HG03571 (cell line): ENCODE measurements at regions not wholly inside any gene's neighbourhood (a gene's known extent, or its start where the extent isn't known, plus 50 kb on each side); places are given as distances from the start of the nearest gene placed in this dataset.

Experiments
- ATAC-seq: cut with Tn5 transposase; IDR thresholded peaks from one replicate; pipeline ENCODE4 v1.9.1; 2021; ENCODE audit not compliant: unreplicated experiment

DNA sequence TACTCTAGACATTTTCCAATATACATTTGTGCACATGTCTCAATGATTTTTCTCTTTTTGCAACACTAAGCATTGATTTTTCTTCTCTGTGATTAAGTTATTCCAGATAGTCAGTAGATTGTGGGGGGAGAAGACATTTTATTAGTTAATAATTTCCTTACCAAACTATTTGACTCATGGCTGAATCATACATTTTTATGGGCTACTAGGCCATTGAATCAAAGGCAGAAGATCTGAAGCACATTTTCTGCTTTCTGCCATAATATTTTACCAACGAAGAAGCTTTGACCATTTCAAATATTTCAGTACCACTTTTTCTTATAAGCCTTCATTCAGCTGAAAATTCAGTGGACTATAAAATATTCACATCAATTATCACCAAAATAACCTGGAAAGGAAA, 175.6 kb downstream of the IRX2 start:
- no peak for ATAC-seq

GRCh38 chr5:2575292-2575691, 176.2 kb downstream of the IRX2 start:
- no peak for ATAC-seq

GRCh38 chr5:2574155-2574554, 177.3 kb downstream of the IRX2 start:
- no peak for ATAC-seq

DNA sequence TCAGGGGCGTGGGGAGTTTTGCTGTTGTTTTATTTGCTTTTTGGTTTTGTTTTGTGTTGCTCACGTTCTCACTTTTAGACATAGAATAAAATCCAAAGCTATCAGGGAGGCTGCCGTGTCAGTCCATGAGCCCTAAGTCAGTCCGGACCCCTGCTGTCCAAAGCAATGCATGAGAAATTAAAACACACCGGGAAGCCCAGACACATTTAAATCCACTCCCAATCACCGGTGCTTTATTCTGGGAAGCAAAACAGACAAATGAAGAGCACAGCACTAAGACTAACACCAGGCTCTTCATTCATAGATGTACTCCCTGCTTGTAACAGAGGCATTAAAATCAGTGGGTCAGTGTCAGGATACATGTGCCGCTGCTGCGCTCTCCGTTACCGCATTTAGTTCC, 180.9 kb downstream of the IRX2 start:
- ATAC-seq = no peak

DNA sequence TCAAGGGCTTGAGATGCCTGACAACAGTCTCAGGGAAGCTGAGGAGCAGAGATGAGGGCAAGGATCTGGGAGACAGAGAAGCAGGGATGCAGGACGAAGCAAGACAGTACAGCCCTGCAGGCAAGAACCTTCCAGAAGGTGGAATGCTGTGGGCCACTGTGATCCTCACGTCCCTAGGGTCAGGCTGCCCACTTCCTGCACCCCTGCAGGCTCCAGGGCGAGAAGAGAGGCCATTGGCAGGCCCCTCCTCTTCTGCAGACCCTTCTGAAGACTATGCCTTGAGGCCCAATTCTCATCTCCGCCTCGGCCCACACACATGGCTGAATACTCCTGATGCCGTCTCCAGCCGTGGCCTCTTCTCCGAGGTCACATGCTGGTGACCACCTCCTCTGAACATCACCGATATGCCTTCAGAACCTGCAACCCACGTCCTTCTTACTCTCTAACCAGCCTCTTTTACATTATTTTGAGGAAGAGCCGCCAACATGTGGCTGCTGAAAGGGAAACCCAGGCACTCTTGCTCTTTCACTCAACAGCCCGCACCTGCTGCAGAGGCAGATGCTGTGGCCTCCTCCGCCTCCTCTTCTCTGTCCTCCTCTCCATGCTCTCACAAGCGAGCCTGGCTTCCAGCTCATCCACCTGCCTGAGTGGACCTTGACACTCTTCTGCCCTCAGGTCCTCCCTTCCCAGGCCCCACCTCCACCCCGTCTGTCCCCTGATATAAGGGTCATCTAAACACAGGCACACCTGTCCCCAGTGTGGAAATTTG, 181.5 kb downstream of the IRX2 start:
- ATAC-seq = no peak

DNA sequence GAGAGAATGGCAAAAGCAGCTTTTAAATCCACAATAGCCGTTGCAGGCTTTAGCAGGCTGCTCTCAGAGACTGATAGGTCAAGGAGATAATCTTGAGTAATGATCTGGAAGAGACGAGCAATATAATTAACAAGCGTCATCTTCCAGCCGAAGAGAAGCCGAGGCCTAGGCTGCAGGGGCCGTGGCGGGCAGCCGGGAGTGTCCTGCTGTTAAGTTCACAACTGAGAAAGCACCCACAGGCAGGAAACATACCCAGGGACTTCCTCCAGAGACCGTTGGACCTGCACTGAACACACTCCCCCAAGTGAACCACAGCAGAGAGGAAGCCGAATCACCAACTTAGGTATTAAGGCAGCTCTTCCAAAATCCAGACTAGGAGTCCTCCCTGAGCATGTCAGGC, 182.3 kb downstream of the IRX2 start:
- no peak for ATAC-seq

GRCh38 chr5:2566284-2566683, 185.2 kb downstream of the IRX2 start:
- ATAC-seq = no peak

DNA sequence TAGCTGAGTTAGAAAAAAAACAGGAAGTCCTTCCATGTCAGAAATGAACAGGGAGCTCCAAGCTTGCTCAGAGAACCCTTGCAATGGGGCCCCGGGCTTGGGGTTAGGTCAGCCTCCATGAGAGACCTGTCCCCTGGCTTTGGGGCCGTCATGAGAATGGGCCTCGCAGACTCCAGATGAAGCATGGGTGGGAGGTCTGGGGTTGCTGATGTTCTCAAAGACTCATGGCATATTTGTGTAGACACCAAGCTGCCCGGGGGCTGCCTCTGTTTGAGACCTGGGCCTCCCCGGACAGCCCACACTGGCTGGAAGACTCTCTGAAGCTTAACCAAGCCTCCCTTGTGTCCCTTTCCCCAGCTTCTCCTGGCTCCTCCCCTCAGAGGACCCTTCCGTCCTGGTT, 186.3 kb downstream of the IRX2 start:
- no peak for ATAC-seq

DNA sequence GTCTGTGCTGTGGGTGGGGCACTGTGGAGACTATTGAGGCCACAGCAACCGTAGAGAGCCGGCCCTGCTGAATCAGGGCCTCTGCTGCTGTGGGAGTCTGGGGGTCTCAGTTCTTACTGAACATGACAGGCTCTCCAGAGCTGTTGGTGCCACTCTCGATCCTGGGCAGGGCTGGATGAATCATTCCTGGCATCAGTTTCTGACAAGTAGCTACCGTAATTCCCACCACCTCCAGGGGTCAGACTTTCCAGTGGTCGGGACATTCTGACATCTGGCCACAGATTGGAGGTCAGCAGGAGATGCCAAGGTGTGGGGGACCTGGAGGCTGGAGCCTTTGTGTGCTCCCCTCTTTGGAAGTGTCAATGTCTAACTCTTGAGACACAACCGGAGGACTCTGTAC, 188.4 kb downstream of the IRX2 start:
- no peak for ATAC-seq

GRCh38 chr5:2562036-2562435, 189.4 kb downstream of the IRX2 start:
- ATAC-seq = no peak

DNA sequence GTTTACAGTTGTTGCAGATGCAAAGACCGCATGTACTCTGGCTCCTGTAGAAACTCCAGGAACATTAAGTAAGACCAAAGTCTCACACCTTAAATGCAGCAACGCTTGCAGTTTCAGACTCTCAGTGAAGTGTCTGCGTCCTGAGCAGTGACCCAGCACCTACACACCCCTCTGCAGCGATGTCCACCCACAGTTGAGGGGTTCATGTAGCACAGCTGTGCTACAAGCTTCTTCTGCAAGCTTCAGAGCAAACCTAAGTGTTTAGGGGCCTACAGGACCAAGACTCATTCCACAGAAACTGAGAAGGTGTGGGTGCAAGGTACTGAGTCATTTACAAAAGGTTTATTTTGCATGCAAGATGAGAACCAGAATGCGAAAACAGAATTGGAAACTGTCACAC, 191.0 kb downstream of the IRX2 start:
- no peak for ATAC-seq

GRCh38 chr5:2557435-2557834, 194.0 kb downstream of the IRX2 start:
- no peak for ATAC-seq

- ATAC-seq = no peak
Observed at GRCh38 chr5:2556375-2556966, 195.0 kb downstream of the IRX2 start.

DNA sequence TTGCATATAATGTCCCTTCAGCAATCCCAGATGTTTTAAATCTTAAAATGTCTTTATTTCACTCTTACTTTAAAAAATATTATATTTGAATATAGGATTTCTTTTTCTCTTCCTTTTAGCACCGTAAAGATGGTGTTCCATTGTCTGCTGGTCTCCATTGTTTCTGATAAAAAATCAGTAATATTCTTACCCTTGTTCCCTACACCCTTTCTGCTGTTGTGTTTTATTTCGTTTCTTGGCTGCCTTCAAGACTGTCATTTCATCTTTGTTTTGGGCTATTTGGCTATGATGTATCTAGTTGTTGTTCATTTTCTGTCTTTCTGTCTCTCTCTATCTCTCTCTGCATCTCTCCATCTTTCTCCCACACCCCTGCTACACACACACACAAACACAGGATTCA, 197.9 kb downstream of the IRX2 start:
- ATAC-seq = no peak

DNA sequence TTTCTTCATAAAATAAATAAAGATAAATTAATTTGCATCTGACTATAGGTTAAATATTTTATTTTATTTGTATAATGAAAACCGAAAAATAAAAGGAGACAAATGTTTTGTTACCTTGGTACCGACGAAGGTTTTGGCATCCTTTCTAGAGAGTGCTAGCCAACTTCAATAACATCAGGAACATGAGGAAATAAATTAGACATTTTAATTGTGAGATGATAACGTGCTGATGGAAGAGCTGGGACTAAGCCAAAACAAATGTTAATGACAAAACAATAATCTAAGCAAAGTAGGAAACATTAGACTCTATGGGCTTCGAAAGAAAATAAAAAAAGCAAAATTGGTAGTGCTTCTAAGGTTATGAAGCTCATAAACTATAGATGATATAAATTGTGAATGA, 201.0 kb downstream of the IRX2 start:
- no peak for ATAC-seq

GRCh38 chr5:2549900-2550299, 201.6 kb downstream of the IRX2 start:
- no peak for ATAC-seq

GRCh38 chr5:2549354-2549753, 202.1 kb downstream of the IRX2 start:
- ATAC-seq = no peak

GRCh38 chr5:2546938-2547337, 204.5 kb downstream of the IRX2 start:
- ATAC-seq = no peak

- ATAC-seq = no peak
Observed at GRCh38 chr5:2544003-2544402, 207.5 kb downstream of the IRX2 start.

DNA sequence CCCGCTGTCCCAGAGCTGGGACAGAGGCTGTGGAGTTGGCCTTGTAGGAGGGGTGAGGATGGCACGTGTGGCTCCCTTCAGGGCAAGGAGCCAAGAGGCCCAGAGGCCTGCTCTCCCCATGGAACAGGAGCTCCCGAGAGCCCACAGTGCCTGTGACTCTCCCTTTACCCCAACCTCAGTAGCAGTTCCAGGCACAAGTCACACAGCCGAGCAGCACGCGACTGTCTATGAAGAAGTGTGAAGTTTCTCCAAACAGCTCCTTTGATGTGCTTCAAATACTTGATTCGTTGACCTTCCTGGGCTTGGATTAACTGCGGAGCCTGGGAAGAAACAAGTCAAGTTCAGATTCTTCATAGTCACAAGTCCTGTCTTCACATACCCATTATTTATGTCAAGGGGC, 208.7 kb downstream of the IRX2 start:
- ATAC-seq = no peak

DNA sequence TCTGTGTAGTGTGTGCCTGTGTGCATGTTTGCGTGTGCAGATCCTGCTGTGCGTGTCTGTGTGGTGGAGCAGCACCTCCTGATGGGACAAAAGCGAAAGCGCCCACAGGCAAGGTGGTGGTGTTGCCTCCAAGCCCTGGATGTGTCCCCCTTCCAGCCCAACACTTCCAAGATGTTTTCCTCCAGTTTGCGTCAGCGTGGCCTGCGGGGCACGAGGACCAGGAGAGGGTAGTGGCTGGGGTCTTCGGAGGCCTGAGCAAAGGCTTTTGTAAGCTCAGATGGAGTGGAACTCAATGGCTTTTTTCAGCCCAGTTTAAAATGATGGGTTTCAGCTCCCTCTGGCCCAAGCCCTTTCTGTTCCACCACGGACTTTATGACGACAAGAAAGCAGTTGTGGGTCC, 209.5 kb downstream of the IRX2 start:
- ATAC-seq = no peak

DNA sequence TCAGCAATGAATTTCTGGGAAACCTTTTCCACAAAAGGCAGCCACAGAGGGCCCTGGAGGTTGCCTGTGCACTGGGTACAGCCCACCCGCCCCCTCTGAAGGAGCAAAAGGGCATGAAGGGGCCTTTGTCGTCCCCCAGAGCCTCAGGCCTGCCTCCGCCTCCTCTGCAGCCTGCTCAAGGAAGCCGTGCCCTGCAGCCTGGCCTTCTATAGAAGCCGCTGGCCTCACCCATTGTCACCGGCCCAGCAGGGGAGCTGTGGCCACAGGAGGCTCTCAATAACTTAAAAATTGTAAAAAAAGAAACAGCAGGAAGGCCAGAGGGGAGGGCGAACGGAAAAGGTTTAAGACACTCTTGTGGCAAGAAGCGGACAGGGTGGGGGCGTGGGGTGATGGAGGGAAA, 213.3 kb downstream of the IRX2 start:
- no peak for ATAC-seq
